ENCODE measurements at regions not wholly inside any gene's neighbourhood (a gene's known extent, or its start where the extent isn't known, plus 50 kb on each side); places are given as distances from the start of the nearest gene placed in this dataset.

- TF ChIP-seq CTCF (IDR thresholded peaks at IDR 0.05; ENCODE audit: borderline replicate concordance, extremely low read depth, low read length, poor library complexity, severe bottlenecking) (no peak), EZH2 (IDR thresholded peaks at IDR 0.05; ENCODE audit: borderline replicate concordance, low read depth, low read length, severe bottlenecking) (no peak)
These were observed 309.6 kb upstream of the TRIB2 start for GRCh38 chr2:12407160-12407559.
